GM10248 (cell line): ENCODE measurements at regions not wholly inside any gene's neighbourhood (a gene's known extent, or its start where the extent isn't known, plus 50 kb on each side); places are given as distances from the start of the nearest gene placed in this dataset.

Experiments used
- CTCF ChIA-PET: fragments of 300-600 bp; sonication (Branson Sonifier 250); formaldehyde crosslinking; extraction: SDS; loops from one replicate; lab custom pipeline; 2021; ENCODE audit warnings: antibody characterized with exemption; lab: Yijun Ruan, JAX
- POLR2A ChIA-PET: fragments of 350-650 bp; sonication (Branson Sonifier 250); formaldehyde crosslinking; extraction: SDS; loops from one replicate; lab custom pipeline; 2020; ENCODE audit warnings: antibody characterized with exemption; lab: Yijun Ruan, JAX
- DNase-seq: peaks from one replicate; pipeline ENCODE4 v3.0.0; 2012; ENCODE audit errors: extremely low spot score
- TF ChIP-seq, protein P1 (sequence below): IDR thresholded peaks from 2 replicates; pipeline ENCODE4 v1.5.1; 2012; ENCODE audit warnings: mild to moderate bottlenecking, low read depth; ENCODE audit errors: extremely low read depth, missing control alignments, control extremely low read depth

DNA sequence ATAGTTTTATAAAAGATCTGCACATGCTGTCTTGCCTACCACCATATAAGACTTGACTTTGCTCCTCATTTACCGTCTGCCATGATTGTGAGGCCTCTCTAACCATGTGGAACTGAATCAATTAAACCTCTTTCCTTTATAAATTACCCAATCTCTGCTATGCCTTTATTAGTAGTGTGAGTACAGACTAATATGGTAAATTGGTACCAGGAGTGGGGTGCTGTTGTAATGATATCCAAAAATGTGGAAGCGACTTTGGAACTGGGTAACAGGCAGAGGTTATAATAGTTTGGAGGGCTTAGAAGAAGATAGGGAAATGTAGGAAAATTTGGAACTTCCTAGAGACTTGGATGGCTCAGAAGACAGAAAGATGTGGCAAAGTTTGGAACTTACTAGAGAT, 64.2 kb upstream of the TFAP2D start:
- TF ChIP-seq, protein P1, sequence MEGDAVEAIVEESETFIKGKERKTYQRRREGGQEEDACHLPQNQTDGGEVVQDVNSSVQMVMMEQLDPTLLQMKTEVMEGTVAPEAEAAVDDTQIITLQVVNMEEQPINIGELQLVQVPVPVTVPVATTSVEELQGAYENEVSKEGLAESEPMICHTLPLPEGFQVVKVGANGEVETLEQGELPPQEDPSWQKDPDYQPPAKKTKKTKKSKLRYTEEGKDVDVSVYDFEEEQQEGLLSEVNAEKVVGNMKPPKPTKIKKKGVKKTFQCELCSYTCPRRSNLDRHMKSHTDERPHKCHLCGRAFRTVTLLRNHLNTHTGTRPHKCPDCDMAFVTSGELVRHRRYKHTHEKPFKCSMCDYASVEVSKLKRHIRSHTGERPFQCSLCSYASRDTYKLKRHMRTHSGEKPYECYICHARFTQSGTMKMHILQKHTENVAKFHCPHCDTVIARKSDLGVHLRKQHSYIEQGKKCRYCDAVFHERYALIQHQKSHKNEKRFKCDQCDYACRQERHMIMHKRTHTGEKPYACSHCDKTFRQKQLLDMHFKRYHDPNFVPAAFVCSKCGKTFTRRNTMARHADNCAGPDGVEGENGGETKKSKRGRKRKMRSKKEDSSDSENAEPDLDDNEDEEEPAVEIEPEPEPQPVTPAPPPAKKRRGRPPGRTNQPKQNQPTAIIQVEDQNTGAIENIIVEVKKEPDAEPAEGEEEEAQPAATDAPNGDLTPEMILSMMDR = no peak
- CTCF ChIA-PET = no interaction called here
- POLR2A ChIA-PET = no interaction called here
- no peak for DNase-seq

DNA sequence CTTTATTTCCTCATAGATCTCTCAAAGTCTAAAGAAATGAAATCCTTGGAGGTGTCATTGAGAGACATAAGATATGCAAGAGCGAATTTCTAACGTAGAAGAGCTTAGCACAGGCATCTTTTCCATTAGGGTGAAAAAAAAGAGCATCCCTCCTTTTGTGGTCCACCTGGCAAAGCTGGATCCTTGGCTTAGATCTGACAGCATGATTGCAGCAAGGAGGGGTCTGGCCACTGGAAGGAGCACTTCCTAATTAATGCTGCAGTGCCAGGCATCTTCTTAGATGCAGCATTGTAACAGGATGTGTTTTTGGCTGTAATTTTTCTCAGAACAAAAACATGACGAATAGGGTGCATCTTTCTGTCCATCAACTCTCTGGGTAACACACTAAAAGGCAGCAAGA, 60.1 kb upstream of the TFAP2D start:
- no peak for DNase-seq
- TF ChIP-seq, protein P1 = no peak
- ChIA-PET POLR2A (no interaction called here), CTCF (interaction anchor here (1.0 to 2.2 kb wide), 2 partner anchors 10 to 15 kb away, joined by 4 to 6 read pairs; no protein-coding TSS in a partner anchor)

DNA sequence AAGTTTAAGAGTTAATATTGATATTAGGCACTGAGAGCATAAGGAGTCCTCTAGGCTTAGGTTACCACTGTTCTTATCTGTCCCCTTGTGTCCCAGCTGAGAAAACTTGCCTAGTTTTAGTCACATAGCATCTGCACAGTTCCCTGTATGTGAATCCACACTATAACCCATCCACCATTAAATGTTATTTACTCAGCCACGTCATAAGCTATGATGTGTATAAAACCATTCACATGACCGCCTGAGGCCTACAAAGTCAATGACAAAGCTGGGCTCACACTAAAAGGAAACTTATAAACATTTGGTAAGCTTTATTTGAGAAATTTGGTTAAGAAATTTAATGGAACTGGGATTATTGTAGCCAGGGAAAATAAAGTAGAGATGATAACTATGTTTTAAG, 59.2 kb upstream of the TFAP2D start:
- POLR2A ChIA-PET = no interaction called here

DNA sequence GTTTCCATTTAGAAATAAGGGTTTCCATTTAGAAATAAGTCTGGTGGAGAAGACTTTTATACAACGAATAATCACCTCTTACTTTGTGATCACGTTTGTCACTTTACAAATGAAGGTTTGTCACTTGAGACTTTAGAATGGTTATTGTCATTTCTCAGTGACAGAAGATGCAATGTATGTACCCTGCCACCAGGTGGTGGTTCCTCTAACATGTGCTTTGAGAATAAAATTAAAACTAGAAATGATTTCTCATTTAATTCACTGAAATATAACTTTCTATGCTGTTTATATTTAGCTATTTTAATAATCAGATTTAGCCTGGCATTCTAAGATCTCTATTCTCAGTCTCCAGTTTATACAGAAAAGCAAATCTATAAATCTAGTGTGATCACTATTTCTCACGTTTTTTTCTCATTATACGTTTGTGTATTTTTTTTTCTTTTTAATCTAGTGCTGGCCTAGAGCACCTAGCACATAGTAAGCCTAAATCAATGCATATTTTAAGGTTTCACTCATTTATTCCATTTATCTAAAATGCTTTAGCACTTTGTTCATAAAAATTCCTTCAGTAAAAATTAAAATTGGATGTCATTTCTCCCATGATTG, 57.4 kb upstream of the TFAP2D start:
- TF ChIP-seq, protein P1 = peak; percentile 51
- ChIA-PET POLR2A (no interaction called here), CTCF (interaction anchor here (1.1 to 1.9 kb wide), 6 partner anchors 10 to 1366 kb away, joined by 3 to 6 read pairs (median 4); no protein-coding TSS in a partner anchor)
- peak; percentile 5 for DNase-seq

More for the DNA sequence above, 59.2 kb upstream of the TFAP2D start:
- CTCF ChIA-PET = interaction anchor here (2.2 kb wide), 1 partner anchor 10 kb away, joined by 6 read pairs; no protein-coding TSS in a partner anchor
- TF ChIP-seq, protein P1 = no peak
- DNase-seq = no peak

DNA sequence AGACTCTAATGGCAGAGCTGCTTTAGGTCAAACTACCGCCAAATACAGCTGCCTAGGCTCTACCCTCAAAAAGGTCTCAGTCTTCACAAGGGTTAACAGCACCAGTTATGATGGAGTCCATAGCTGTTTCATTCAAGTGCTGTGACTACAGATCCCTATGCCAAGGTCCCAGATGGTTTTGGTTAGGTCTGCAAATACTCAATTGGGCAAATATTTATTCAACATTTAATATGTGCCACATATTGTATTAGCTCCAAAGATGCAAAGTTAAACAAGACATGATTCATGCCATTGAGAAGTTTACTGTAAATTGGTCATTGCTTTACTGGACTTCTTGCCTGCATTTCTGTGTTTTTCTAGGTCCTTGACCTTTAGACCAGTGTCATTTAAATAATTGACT, 55.8 kb upstream of the TFAP2D start:
- no peak for DNase-seq
- TF ChIP-seq, protein P1 = no peak
- ChIA-PET CTCF (interaction anchor here (0.9 to 1.3 kb wide), 4 partner anchors 10 to 1362 kb away, joined by 3 to 4 read pairs (median 4); no protein-coding TSS in a partner anchor), POLR2A (no interaction called here)

DNA sequence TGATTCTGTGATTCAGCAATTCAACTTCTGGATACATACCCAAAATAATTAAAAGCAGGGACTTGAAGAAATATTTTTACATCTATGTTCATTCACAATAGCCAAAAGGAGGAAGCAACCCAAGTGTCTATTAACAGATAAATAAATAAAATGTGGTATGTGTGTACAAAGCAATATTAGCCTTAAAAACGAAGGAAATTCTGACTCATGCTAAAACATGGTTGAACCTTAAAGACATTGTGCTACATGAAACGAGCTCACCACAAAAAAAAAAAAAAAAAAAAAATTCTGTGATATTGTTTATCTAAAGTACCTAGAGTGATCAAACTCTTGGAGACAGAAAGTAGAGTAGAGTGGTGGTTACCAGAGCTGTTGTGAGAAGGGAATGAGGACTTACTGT, 54.8 kb upstream of the TFAP2D start:
- no peak for DNase-seq
- ChIA-PET POLR2A (no interaction called here), CTCF (no interaction called here)
- TF ChIP-seq, protein P1 = no peak
